Activated T-helper 1 cell treated with anti-CD3 and anti-CD28 coated beads, Interleukin-12 subunit alpha, Interleukin-12 subunit beta, Interleukin-2, Interleukin-4 antibody, amounts not matched to agents 30 ng/mL and 10 ng/mL and 1 ng/mL, durations not matched to agents 14 hours and 24 hours and 36 hours (primary cell): ENCODE measurements at regions not wholly inside any gene's neighbourhood (a gene's known extent, or its start where the extent isn't known, plus 50 kb on each side); places are given as distances from the start of the nearest gene placed in this dataset.

Source experiments
- DNase-seq: peaks from one replicate; pipeline ENCODE4 v3.0.0; 2021; ENCODE audit warnings: low spot score
- H3K27ac Mint-ChIP-seq: one replicate; pipeline ENCODE4 v1.8.0; 2021; ENCODE audit warnings: mild to moderate bottlenecking, mixed read lengths
- H3K27me3 Mint-ChIP-seq: one replicate; pipeline ENCODE4 v1.8.0; 2022; ENCODE audit warnings: mild to moderate bottlenecking, moderate library complexity, mixed read lengths; ENCODE audit not compliant: insufficient read depth
- H3K36me3 Mint-ChIP-seq: one replicate; pipeline ENCODE4 v1.8.0; 2021; ENCODE audit warnings: low read depth, mixed read lengths
- H3K4me1 Mint-ChIP-seq: one replicate; pipeline ENCODE4 v1.8.0; 2021; ENCODE audit warnings: low read depth, mixed read lengths
- H3K4me3 Mint-ChIP-seq: one replicate; pipeline ENCODE4 v1.8.0; 2021; ENCODE audit warnings: mild to moderate bottlenecking, moderate library complexity, mixed read lengths
- H3K9me3 Mint-ChIP-seq: one replicate; pipeline ENCODE4 v1.8.0; 2021; ENCODE audit warnings: mixed read lengths
- intact Hi-C: fragments of 100-400 bp; cut with micrococcal nuclease; formaldehyde crosslinking; loops from one replicate; pipeline ENCODE4 v1.15.1; 2024

GRCh38 chr21:27596196-27596595 lies 629.3 kb upstream of the ADAMTS5 start:
- intact Hi-C loops, result no loop called here
- Mint-ChIP-seq H3K4me3 (no peak overlapping the region), H3K9me3 (peaks cover 10% of the 10 kb centered on the region), H3K27me3 (no peaks in the 10 kb centered on the region), H3K4me1 (no peaks in the 10 kb centered on the region), H3K36me3 (no peaks in the 10 kb centered on the region), H3K27ac (no peak overlapping the region)
- no peak for DNase-seq

- no peak overlapping the region for H3K4me3 Mint-ChIP-seq
Observed at GRCh38 chr21:27595716-27596115, 628.8 kb upstream of the ADAMTS5 start.

GRCh38 chr21:27590271-27590670 lies 623.4 kb upstream of the ADAMTS5 start:
- peaks cover 3% of the 10 kb centered on the region for H3K9me3 Mint-ChIP-seq
- no peak for DNase-seq
- no peak overlapping the region for H3K27ac Mint-ChIP-seq
- no peak overlapping the region for H3K4me3 Mint-ChIP-seq
- intact Hi-C loops, result no loop called here
- H3K4me1 Mint-ChIP-seq, result no peaks in the 10 kb centered on the region
- no peaks in the 10 kb centered on the region for H3K36me3 Mint-ChIP-seq
- no peaks in the 10 kb centered on the region for H3K27me3 Mint-ChIP-seq

More at GRCh38 chr21:27595716-27596115, 628.8 kb upstream of the ADAMTS5 start:
- Mint-ChIP-seq H3K9me3 (peaks cover 10% of the 10 kb centered on the region), H3K36me3 (no peaks in the 10 kb centered on the region), H3K4me1 (no peaks in the 10 kb centered on the region), H3K27ac (no peak overlapping the region), H3K27me3 (no peaks in the 10 kb centered on the region)
- no peak for DNase-seq
- intact Hi-C loops, result loop anchor here (1.0 kb wide), 1 partner anchor 25 kb away; no protein-coding TSS in a partner anchor

- H3K4me3 Mint-ChIP-seq, result no peak overlapping the region
- H3K9me3 Mint-ChIP-seq, result peaks cover 3% of the 10 kb centered on the region
- H3K27me3 Mint-ChIP-seq, result no peaks in the 10 kb centered on the region
- intact Hi-C loops, result no loop called here
- no peaks in the 10 kb centered on the region for H3K36me3 Mint-ChIP-seq
- no peak for DNase-seq
- no peaks in the 10 kb centered on the region for H3K4me1 Mint-ChIP-seq
- H3K27ac Mint-ChIP-seq, result no peak overlapping the region
Observed at GRCh38 chr21:27589781-27590180, 622.9 kb upstream of the ADAMTS5 start.

GRCh38 chr21:27586986-27587385 lies 620.1 kb upstream of the ADAMTS5 start:
- Mint-ChIP-seq H3K27ac (no peak overlapping the region), H3K4me1 (no peaks in the 10 kb centered on the region), H3K36me3 (no peaks in the 10 kb centered on the region), H3K27me3 (no peaks in the 10 kb centered on the region), H3K9me3 (no peaks in the 10 kb centered on the region), H3K4me3 (no peak overlapping the region)
- intact Hi-C loops, result no loop called here
- DNase-seq, result no peak

GRCh38 chr21:27586326-27586725 lies 619.4 kb upstream of the ADAMTS5 start:
- intact Hi-C loops, result no loop called here
- no peak for DNase-seq
- Mint-ChIP-seq H3K9me3 (no peaks in the 10 kb centered on the region), H3K27ac (no peak overlapping the region), H3K4me1 (no peaks in the 10 kb centered on the region), H3K27me3 (no peaks in the 10 kb centered on the region), H3K36me3 (no peaks in the 10 kb centered on the region), H3K4me3 (no peak overlapping the region)

- no peaks in the 10 kb centered on the region for H3K27me3 Mint-ChIP-seq
- intact Hi-C loops, result no loop called here
- H3K4me1 Mint-ChIP-seq, result no peaks in the 10 kb centered on the region
- no peak for DNase-seq
- H3K4me3 Mint-ChIP-seq, result no peak overlapping the region
- no peak overlapping the region for H3K27ac Mint-ChIP-seq
- H3K36me3 Mint-ChIP-seq, result no peaks in the 10 kb centered on the region
- peaks cover 5% of the 10 kb centered on the region for H3K9me3 Mint-ChIP-seq
Observed at GRCh38 chr21:27584256-27584655, 617.4 kb upstream of the ADAMTS5 start.

- Mint-ChIP-seq H3K9me3 (peaks cover 5% of the 10 kb centered on the region), H3K4me1 (no peaks in the 10 kb centered on the region), H3K27me3 (no peaks in the 10 kb centered on the region), H3K27ac (no peak overlapping the region), H3K36me3 (no peaks in the 10 kb centered on the region), H3K4me3 (no peak overlapping the region)
- no peak for DNase-seq
- intact Hi-C loops, result no loop called here
Observed at GRCh38 chr21:27582948-27583430, 616.1 kb upstream of the ADAMTS5 start.

GRCh38 chr21:27582246-27582947 lies 615.5 kb upstream of the ADAMTS5 start:
- DNase-seq, result no peak
- Mint-ChIP-seq H3K4me1 (no peaks in the 10 kb centered on the region), H3K36me3 (no peaks in the 10 kb centered on the region), H3K4me3 (no peak overlapping the region), H3K27ac (no peak overlapping the region), H3K27me3 (no peaks in the 10 kb centered on the region), H3K9me3 (peaks cover 5% of the 10 kb centered on the region)
- intact Hi-C loops, result no loop called here

- no peak for DNase-seq
- intact Hi-C loops, result no loop called here
- Mint-ChIP-seq H3K27ac (no peak overlapping the region), H3K4me1 (no peaks in the 10 kb centered on the region), H3K4me3 (no peak overlapping the region), H3K27me3 (no peaks in the 10 kb centered on the region), H3K9me3 (peaks cover 5% of the 10 kb centered on the region), H3K36me3 (no peaks in the 10 kb centered on the region)
Observed at GRCh38 chr21:27581168-27581567, 614.3 kb upstream of the ADAMTS5 start.

GRCh38 chr21:27580276-27580675 lies 613.4 kb upstream of the ADAMTS5 start:
- DNase-seq, result no peak
- Mint-ChIP-seq H3K27ac (no peak overlapping the region), H3K36me3 (no peaks in the 10 kb centered on the region), H3K4me3 (no peak overlapping the region), H3K27me3 (no peaks in the 10 kb centered on the region), H3K9me3 (peaks cover 5% of the 10 kb centered on the region), H3K4me1 (no peaks in the 10 kb centered on the region)
- intact Hi-C loops, result no loop called here

- no peaks in the 10 kb centered on the region for H3K36me3 Mint-ChIP-seq
- H3K27ac Mint-ChIP-seq, result no peak overlapping the region
- intact Hi-C loops, result no loop called here
- H3K27me3 Mint-ChIP-seq, result no peaks in the 10 kb centered on the region
- no peak for DNase-seq
- H3K9me3 Mint-ChIP-seq, result peaks cover 9% of the 10 kb centered on the region
- no peak overlapping the region for H3K4me3 Mint-ChIP-seq
- no peaks in the 10 kb centered on the region for H3K4me1 Mint-ChIP-seq
Observed at GRCh38 chr21:27578741-27579265, 611.9 kb upstream of the ADAMTS5 start.

GRCh38 chr21:27572696-27573095 lies 605.8 kb upstream of the ADAMTS5 start:
- H3K4me3 Mint-ChIP-seq, result no peak overlapping the region

More at GRCh38 chr21:27572696-27573095, 605.8 kb upstream of the ADAMTS5 start:
- DNase-seq, result no peak
- H3K27ac Mint-ChIP-seq, result no peak overlapping the region
- intact Hi-C loops, result no loop called here
- H3K36me3 Mint-ChIP-seq, result no peaks in the 10 kb centered on the region
- no peaks in the 10 kb centered on the region for H3K4me1 Mint-ChIP-seq
- peaks cover 4% of the 10 kb centered on the region for H3K9me3 Mint-ChIP-seq
- no peaks in the 10 kb centered on the region for H3K27me3 Mint-ChIP-seq
